Retina (tissue), 1 donor: ENCODE measurements at regions not wholly inside any gene's neighbourhood (a gene's known extent, or its start where the extent isn't known, plus 50 kb on each side); places are given as distances from the start of the nearest gene placed in this dataset.
A peak's percentile ranks its signal among the peaks of the same experiment; 100 is the strongest.

Experiments
- DNase-seq: peaks from one replicate; pipeline ENCODE4 v3.0.0-alpha.2; 2016

DNA sequence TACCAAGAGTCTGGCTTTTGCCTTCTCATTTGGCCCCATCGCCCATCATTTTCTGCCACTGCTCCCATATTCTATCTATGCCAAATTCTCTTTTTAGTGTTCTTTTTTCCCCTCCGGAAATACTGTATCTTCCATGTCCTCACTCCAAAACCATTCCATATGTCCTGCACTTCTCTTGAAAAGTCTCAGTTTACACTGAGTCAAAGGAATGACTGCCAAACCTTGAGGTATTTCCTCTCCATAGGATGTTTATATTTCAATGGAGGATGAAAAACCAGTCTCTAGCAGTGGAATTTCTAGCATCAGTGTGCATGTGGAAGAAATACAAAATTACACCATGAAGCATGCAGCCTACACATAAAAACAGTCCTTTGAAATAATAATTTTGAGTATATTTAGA is 121.4 kb upstream of the PHYHIPL start:
- DNase-seq = no peak

- no peak for DNase-seq
Measured at GRCh38 chr10:59057345-59057744, 119.1 kb upstream of the PHYHIPL start.

DNA sequence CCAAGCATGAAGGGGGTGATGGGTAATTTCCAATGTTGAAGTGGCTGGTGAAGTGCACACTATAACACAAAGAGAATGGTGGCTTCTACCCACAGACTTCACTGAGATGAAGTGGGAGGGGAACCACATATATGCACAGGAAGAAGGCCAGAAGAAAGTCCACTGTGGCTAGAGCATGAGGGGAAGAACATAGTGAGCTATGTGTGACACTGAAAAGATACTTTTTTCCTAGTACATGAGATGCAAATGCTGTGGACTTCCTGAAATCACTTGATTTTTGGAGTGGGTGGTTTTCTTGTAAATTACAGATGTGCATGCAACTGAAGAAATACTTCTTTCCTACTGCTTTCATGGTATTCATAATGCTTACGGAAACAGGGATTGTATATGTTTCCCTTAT is 115.6 kb upstream of the PHYHIPL start:
- DNase-seq = no peak

GRCh38 chr10:59063491-59063890 is 113.0 kb upstream of the PHYHIPL start:
- no peak for DNase-seq

DNA sequence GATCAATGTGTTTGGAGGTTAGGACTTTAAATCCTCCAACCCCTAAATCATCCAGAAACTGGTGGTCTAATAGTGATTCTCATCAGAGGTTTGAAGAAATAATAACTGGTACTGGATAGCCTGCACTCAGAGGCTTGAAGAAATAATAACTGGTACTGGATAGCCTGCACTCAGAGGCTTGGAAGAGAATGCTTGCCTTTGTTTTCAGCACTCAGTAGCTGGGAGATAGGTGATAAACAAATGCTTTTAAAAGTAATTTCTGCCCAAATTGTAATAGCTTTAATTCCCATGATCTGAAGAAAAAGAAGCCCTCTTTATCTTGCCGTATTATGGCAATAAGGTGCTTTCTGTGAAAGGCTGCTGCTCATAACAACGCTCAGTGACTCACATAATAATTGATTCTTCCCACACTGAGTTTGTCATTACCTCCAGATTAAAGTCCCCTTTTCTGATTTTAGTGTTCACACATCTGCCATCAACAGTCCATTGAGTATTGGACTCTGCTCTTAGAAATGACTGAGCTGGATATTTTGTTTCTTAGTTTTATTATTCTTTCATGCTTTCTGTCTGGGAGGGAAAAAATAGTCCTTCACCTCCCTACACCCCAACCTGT is 112.3 kb upstream of the PHYHIPL start:
- no peak for DNase-seq

DNA sequence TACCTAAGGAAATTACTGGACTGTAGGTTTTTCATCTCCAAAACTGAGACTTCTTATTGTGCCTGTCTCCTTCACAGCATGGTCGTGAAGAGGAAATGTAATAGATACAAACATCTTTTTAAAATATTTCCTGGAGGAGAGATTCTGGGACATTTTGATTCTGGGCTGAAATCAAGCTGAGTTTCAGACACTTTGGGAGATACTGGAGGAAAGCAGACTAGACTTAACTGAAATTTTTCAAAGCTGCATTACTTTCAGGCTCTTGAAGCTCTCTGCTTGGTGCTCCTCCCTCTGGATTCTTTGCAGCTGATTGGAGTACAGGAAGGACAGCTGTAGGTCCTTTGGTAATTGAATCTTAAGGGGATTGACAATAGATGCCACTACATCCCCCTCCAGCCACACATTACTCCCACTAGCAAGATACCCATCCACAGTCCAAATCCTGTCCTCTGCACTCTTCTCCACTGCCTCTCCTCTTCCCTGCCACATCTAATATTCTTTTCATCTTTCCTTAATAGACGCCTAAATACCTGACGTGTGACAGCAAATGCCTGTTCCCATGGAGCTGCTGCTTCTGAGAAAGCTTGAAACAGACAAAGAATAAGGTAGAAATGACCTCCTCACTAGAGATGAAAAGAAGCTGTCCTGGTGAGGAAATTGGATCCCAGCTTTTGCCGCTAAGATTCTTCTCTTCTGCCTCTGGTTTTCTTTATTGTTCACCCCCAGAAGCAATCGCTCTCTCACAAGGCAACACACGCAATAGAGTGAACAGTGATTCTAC is 111.5 kb upstream of the PHYHIPL start:
- DNase-seq = peak; percentile 26

- DNase-seq = no peak
Measured at GRCh38 chr10:59068581-59069191, 107.8 kb upstream of the PHYHIPL start.

GRCh38 chr10:59072038-59072437 is 104.4 kb upstream of the PHYHIPL start:
- DNase-seq = no peak

- DNase-seq = no peak
Measured at GRCh38 chr10:59073456-59074053, 102.9 kb upstream of the PHYHIPL start.

DNA sequence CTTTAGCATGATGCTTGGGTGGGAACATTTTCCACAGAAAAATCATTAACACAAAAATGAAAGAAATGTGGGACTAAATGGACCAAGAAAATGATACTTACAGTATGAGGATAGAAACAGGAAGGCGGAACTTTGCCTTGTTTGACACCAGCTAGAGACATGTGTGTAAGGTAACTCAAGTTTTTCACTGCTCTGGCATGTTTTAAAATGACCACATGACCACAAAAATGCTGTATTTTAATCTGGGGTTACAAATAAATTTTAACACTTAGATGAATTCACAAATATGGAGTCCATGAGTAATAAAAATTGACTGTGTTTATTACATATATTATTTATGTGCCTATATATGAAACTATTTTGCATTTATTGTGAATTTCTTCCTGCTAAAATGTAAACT is 100.9 kb upstream of the PHYHIPL start:
- DNase-seq = no peak

DNA sequence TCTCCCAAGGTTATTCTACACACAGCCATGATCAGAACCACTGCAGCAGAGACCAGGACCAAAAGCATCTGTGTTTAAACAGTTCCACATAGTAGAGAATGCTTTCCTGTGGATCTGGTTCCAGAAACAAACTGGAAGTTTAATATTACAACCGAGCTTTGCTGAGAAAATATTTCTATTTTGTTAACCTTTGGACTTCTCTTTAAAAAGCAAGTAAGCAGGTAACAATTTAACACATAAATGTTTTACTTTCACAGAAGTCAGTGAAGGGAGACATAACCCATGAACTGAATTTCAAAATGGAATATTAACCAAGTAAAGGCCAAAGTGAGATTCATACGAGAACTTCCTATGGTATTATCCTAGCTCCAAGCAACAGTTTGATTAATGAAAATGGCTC is 98.6 kb upstream of the PHYHIPL start:
- no peak for DNase-seq

DNA sequence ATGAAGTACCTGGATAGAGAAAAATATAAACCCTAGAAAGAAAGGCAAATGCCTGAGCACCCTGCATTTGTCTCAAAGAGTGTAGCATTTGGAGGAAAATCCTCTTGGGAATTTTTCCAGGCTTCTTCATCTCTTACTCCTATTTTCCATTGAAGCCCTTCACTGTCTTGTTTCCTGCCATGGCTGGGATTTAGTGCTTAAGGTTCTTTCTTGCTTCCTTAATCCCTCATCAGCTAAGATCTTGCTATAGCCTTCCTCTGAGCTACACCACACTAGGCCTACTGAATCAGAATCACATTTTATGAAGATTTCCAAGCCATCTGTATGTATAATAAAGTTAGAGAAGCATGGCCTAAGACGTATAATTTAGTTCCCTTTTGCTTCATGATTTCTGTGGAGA is 97.5 kb upstream of the PHYHIPL start:
- no peak for DNase-seq

GRCh38 chr10:59079386-59080226 is 96.8 kb upstream of the PHYHIPL start:
- no peak for DNase-seq

DNA sequence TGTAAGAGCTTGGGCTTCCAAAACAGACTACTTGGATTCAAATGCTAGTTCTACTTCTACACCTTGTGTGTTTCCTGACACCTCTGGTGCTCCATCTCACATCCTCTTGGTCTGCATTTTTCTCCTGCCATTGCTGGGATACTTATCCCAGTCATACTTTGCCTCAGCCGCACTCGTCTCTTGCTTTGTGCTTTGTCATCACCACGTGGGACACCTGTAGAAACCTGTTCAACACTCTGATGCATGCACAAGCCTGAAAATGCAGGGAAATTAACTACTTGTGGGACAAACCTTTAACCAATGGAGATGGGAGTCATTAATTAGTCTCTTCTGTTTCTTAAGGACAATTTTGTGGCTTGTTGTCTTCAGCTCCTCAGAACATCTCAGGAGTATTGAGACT is 94.2 kb upstream of the PHYHIPL start:
- no peak for DNase-seq

DNA sequence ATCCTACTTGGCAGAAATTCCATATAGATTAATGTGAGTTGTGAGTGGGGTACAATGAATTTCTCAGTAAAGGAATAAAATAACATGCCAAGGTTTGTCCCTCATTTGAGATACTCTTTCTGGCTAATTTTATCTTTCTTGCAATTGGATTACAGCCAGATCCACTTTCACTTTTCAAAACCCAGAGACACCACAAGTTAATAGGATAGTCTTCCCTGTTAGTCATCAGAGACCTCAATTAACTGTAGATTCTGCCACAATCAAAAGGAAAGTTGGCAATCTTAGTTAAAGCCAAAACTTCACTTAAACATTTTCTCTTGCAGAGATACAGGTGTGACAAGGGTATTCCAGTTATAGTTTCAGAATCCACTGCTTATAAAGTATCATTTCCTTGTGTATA is 91.4 kb upstream of the PHYHIPL start:
- no peak for DNase-seq

DNA sequence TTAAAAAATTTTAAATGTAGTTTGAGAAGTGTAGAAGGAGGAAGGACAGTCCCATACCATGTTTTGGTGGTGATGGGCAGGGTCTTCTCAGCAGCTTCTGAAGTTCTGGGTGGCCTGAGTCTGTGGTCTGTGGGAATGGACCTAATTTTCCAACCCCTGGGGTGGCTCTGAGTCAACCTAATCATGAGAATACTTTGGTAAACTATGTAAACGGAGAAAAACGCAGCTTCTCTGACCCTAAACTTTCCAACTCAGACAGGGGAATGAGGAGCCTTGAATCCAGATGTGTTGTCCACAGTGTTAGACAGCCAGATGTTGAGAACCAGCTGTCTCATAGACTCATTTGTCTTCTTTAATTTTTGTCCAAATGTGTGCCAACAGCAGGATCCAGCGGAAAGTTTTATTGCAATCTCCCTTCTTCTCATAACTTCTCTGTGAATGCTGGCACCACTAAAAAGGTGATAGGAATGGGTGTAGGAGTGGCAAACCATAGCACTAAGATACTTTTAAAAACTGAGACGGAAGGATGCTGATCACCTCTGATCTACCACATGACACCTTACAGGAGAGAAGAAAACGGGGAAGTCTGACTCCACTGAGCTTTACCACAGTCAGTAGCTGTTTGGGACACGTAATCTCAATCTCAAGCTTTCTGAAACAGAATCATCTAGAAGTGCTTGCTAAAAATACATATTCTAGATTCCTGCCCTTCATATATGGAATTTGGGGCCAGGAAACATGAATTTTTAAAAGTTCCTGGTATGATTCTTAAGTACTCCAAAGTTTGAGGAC is 90.5 kb upstream of the PHYHIPL start:
- no peak for DNase-seq

- no peak for DNase-seq
Measured at GRCh38 chr10:59087486-59087885, 89.0 kb upstream of the PHYHIPL start.

DNA sequence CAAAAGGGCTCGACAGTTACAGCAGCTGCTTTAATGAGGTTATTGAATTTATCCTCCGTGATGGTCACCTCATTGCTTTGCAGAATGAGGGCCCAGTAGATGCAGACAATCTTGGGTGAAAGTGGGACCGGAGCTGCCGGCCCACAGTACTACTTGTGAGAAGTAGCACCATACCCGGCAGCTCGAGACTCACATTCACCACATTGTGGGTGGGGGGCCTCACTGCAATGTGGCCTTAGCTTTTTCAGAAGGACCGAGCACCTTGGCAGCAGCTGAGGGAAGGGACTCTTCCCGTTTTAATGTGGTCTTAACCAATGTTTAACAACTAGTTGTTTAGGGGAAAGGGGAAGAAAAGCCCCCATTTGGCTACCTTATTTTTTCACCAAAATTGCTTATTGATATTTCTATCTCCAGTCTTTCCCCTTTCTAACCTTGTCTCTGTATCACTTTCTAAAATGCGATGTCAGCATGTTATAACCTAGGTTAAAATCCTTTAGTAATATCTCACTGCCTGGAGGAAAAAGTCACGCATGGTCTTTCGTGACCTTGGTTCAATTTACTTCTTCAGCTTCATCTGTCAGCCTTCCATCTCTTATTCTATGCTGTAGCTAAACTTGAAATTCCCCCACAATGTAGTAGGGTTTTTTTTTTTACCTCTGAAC is 87.4 kb upstream of the PHYHIPL start:
- DNase-seq = no peak

DNA sequence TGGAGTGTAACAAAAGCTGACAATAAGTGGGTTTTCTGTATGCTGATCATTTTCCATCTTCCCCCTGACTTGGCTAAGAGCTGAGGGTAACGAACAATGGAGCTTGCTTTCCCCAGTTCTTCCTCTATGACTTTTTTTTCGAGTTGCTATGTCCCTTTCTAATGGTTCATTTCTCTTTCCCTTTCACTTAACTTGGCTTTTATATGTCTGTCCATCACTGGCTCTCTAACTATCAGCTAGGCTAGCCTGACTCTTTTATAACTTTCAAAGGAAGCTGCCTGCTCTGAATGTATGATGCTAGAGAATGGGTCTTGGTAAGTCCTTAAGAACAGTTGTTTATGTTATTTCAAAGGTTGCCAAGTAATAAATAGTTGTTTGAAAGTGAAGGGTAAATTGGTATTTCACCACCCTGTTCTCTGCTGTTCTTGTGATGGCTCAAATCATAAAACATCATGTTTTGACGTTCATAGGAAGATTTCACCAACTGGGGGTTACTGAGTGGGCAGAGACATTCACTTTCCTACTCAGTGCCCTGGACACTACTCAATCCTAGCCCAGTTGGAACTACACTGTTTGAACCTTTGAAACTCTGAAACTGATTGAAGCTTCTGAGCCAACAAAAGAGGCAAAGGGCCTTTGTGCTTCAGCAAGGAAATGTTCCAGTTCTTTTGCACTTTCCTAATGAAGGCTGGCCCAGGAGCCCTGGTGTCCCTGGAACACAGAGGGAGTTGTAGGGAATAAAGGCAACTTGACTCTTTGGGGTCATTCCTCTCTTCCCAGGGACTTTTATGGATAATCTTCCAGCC is 85.4 kb upstream of the PHYHIPL start:
- no peak for DNase-seq

- no peak for DNase-seq
Measured at GRCh38 chr10:59093461-59093860, 83.0 kb upstream of the PHYHIPL start.

DNA sequence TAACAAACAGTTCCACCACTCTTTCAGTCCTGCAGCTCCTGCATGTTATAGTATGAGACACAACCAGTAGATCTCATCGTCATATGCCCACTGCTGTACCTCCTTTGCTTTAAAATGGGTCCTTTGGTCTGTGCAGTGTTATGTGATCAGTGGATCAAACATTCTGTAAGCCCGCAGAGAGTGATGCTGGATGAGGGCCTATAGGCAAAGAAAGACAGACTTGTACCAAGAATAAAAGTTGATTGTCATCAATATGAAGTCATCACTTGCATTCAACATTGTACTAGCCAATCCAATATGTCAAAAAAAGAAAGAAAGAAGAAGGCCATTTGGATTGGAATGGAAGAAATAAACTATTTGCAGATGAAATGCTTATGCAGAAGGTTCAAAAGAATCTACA is 79.8 kb upstream of the PHYHIPL start:
- DNase-seq = no peak
